Left kidney (tissue), 1 donor: ENCODE measurements at regions not wholly inside any gene's neighbourhood (a gene's known extent, or its start where the extent isn't known, plus 50 kb on each side); places are given as distances from the start of the nearest gene placed in this dataset.

Source experiments
- DNase-seq: peaks from one replicate; pipeline ENCODE4 v3.0.0-alpha.2; 2013

GRCh38 chr18:27473318-27473717 lies 288.2 kb upstream of the CHST9 start:
- DNase-seq = no peak

- no peak for DNase-seq
Measured at GRCh38 chr18:27467073-27467472, 282.0 kb upstream of the CHST9 start.

GRCh38 chr18:27461957-27462356 lies 276.8 kb upstream of the CHST9 start:
- no peak for DNase-seq

GRCh38 chr18:27449104-27449503 lies 264.0 kb upstream of the CHST9 start:
- no peak for DNase-seq

GRCh38 chr18:27447930-27448329 lies 262.8 kb upstream of the CHST9 start:
- no peak for DNase-seq

- DNase-seq = no peak
Measured at GRCh38 chr18:27447451-27447881, 262.4 kb upstream of the CHST9 start.

GRCh38 chr18:27430595-27430994 lies 245.5 kb upstream of the CHST9 start:
- DNase-seq = no peak

GRCh38 chr18:27428716-27429475 lies 243.8 kb upstream of the CHST9 start:
- DNase-seq = no peak

GRCh38 chr18:27428120-27428519 lies 243.0 kb upstream of the CHST9 start:
- DNase-seq = no peak

GRCh38 chr18:27423581-27423980 lies 238.5 kb upstream of the CHST9 start:
- DNase-seq = no peak

GRCh38 chr18:27419646-27420045 lies 234.5 kb upstream of the CHST9 start:
- DNase-seq = no peak

GRCh38 chr18:27415495-27415894 lies 230.4 kb upstream of the CHST9 start:
- no peak for DNase-seq

- DNase-seq = no peak
Measured at GRCh38 chr18:27414682-27415081, 229.6 kb upstream of the CHST9 start.

- peak; percentile 68 for DNase-seq
Measured at GRCh38 chr18:27413495-27414401, 228.6 kb upstream of the CHST9 start.

- no peak for DNase-seq
Measured at GRCh38 chr18:27412556-27412955, 227.4 kb upstream of the CHST9 start.

GRCh38 chr18:27411911-27412310 lies 226.8 kb upstream of the CHST9 start:
- DNase-seq = no peak

GRCh38 chr18:27411013-27411412 lies 225.9 kb upstream of the CHST9 start:
- DNase-seq = no peak

GRCh38 chr18:27404855-27405254 lies 219.7 kb upstream of the CHST9 start:
- DNase-seq = no peak

- no peak for DNase-seq
Measured at GRCh38 chr18:27400001-27400400, 214.9 kb upstream of the CHST9 start.

- DNase-seq = no peak
Measured at GRCh38 chr18:27395752-27396151, 210.6 kb upstream of the CHST9 start.

GRCh38 chr18:27394687-27395086 lies 209.6 kb upstream of the CHST9 start:
- no peak for DNase-seq

- DNase-seq = no peak
Measured at GRCh38 chr18:27382567-27383216, 197.6 kb upstream of the CHST9 start.
